ENCODE measurements at regions not wholly inside any gene's neighbourhood (a gene's known extent, or its start where the extent isn't known, plus 50 kb on each side); places are given as distances from the start of the nearest gene placed in this dataset.

DNA sequence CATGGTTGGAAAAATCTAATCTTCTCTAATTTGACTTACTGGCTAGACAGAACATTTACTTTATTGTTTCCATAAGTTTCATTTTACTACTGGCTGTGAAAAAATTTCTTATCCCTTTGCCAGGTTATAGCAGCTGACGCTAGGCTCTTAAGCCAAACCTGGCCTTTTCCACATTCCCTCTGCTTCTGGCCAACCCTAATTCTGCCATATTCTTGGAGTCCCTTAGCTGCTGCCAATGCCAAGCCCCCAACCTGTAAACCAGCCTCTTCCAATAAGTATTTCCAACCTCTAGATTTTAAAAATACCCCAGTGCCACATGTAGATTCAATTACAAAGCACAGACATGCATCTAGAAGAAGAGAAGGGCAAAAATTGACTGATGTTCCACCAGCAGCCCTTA lies 452.3 kb upstream of the MEX3C start:
- Histone ChIP-seq H2AFZ (ENCODE audit: low read depth, low read length) (no peak overlapping the region), H3K79me2 (ENCODE audit: insufficient read depth, low read length) (no peaks in the 10 kb centered on the region), H3K36me3 (ENCODE audit: insufficient read depth, low read length) (no peaks in the 10 kb centered on the region), H3K27ac (ENCODE audit: low read length) (no peak overlapping the region), H4K20me1 (ENCODE audit: insufficient read depth, low read length) (no peaks in the 10 kb centered on the region), H3K9me3 (ENCODE audit: insufficient read depth, low read length, severe bottlenecking) (no peaks in the 10 kb centered on the region), H3K4me3 (ENCODE audit: low read depth in 1 of 2, low read length in 2 of 2) (no peak overlapping the region), H3K9ac (ENCODE audit: low read depth, low read length) (no peak overlapping the region), H3K4me2 (ENCODE audit: insufficient read depth, low read length) (no peak overlapping the region), H3K27me3 (ENCODE audit: insufficient read depth, low read length, poor library complexity) (no peaks in the 10 kb centered on the region), H3K4me1 (ENCODE audit: insufficient read depth, low read length) (no peaks in the 10 kb centered on the region)
- no peak for ATAC-seq (ENCODE audit: insufficient read depth, low read depth)
- DNase-seq: no peak
- no peak for TF ChIP-seq EZH2 (IDR thresholded peaks at IDR 0.05; ENCODE audit: borderline replicate concordance, low read depth, low read length, severe bottlenecking)
- TF ChIP-seq, protein P1, sequence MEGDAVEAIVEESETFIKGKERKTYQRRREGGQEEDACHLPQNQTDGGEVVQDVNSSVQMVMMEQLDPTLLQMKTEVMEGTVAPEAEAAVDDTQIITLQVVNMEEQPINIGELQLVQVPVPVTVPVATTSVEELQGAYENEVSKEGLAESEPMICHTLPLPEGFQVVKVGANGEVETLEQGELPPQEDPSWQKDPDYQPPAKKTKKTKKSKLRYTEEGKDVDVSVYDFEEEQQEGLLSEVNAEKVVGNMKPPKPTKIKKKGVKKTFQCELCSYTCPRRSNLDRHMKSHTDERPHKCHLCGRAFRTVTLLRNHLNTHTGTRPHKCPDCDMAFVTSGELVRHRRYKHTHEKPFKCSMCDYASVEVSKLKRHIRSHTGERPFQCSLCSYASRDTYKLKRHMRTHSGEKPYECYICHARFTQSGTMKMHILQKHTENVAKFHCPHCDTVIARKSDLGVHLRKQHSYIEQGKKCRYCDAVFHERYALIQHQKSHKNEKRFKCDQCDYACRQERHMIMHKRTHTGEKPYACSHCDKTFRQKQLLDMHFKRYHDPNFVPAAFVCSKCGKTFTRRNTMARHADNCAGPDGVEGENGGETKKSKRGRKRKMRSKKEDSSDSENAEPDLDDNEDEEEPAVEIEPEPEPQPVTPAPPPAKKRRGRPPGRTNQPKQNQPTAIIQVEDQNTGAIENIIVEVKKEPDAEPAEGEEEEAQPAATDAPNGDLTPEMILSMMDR (IDR thresholded peaks at IDR 0.05; ENCODE audit: borderline replicate concordance, extremely low read depth, low read length, poor library complexity, severe bottlenecking): no peak

DNA sequence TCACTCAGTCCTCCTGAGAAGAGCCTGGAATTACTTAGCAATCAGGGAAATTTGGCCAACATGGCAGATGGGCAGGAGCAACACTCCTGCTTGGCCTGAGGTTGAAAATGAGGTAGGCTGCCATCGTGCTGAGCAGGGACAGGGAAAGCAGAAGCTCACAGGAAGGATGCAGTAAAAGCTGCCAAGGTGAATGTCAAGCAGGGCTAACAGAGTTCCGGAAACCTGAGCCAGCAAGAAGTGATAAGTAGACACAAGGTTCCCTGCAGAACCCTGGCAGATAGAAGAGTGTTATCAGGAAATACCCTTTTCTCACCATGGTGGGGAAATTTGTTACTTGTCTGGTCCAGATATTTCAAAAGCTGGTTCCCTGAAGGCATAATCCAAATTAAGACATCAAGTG lies 454.3 kb upstream of the MEX3C start:
- Histone ChIP-seq H3K4me3 (ENCODE audit: low read depth in 1 of 2, low read length in 2 of 2) (no peak overlapping the region), H3K9ac (ENCODE audit: low read depth, low read length) (no peak overlapping the region), H3K9me3 (ENCODE audit: insufficient read depth, low read length, severe bottlenecking) (no peaks in the 10 kb centered on the region), H3K36me3 (ENCODE audit: insufficient read depth, low read length) (no peaks in the 10 kb centered on the region), H3K27ac (ENCODE audit: low read length) (no peak overlapping the region), H2AFZ (ENCODE audit: low read depth, low read length) (no peak overlapping the region), H4K20me1 (ENCODE audit: insufficient read depth, low read length) (no peaks in the 10 kb centered on the region), H3K4me2 (ENCODE audit: insufficient read depth, low read length) (no peak overlapping the region), H3K27me3 (ENCODE audit: insufficient read depth, low read length, poor library complexity) (no peaks in the 10 kb centered on the region), H3K4me1 (ENCODE audit: insufficient read depth, low read length) (no peaks in the 10 kb centered on the region), H3K79me2 (ENCODE audit: insufficient read depth, low read length) (no peaks in the 10 kb centered on the region)
- DNase-seq (no peak), ATAC-seq (ENCODE audit: insufficient read depth, low read depth) (no peak)
- TF ChIP-seq EZH2 (IDR thresholded peaks at IDR 0.05; ENCODE audit: borderline replicate concordance, low read depth, low read length, severe bottlenecking): no peak
- TF ChIP-seq, protein P1 (IDR thresholded peaks at IDR 0.05; ENCODE audit: borderline replicate concordance, extremely low read depth, low read length, poor library complexity, severe bottlenecking): no peak

DNA sequence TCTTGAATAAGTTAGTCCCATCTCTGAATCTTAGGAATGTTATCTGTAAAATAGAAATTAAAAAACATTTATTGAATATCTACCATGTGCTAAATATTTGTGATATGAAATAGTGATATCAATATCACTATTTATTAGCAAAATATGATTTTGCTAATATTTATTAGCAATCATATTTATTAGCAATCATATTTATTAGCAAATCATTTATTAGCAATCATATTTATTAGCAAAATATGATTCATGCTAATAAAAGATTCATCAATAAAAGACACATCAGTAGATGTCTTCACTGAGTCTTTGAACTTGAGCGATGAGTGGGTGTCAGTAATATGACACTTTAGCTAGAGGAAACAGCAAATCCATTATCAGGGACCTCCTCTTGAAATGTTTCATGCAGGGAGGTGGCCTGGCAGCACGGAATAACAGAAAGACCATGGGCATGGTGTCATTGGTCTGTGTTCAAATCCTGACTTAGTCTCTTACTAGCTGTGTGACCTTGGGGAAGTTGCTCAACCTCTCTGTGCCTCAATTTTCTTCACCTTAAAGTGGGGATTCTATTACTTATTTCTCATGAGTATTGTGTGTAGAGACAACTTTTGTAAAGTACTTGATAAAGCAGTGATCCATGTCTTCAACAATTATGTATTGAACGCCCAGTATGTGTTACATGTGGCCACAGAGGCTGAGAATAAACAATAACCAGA lies 456.2 kb upstream of the MEX3C start:
- Histone ChIP-seq H3K27ac (ENCODE audit: low read length) (no peak overlapping the region), H4K20me1 (ENCODE audit: insufficient read depth, low read length) (no peaks in the 10 kb centered on the region), H3K4me1 (ENCODE audit: insufficient read depth, low read length) (no peaks in the 10 kb centered on the region), H2AFZ (ENCODE audit: low read depth, low read length) (no peak overlapping the region), H3K27me3 (ENCODE audit: insufficient read depth, low read length, poor library complexity) (no peaks in the 10 kb centered on the region), H3K4me3 (ENCODE audit: low read depth in 1 of 2, low read length in 2 of 2) (no peak overlapping the region), H3K36me3 (ENCODE audit: insufficient read depth, low read length) (no peaks in the 10 kb centered on the region), H3K9ac (ENCODE audit: low read depth, low read length) (no peak overlapping the region), H3K9me3 (ENCODE audit: insufficient read depth, low read length, severe bottlenecking) (no peaks in the 10 kb centered on the region), H3K4me2 (ENCODE audit: insufficient read depth, low read length) (no peak overlapping the region), H3K79me2 (ENCODE audit: insufficient read depth, low read length) (no peaks in the 10 kb centered on the region)
- TF ChIP-seq EZH2 (IDR thresholded peaks at IDR 0.05; ENCODE audit: borderline replicate concordance, low read depth, low read length, severe bottlenecking): no peak
- TF ChIP-seq, protein P1 (IDR thresholded peaks at IDR 0.05; ENCODE audit: borderline replicate concordance, extremely low read depth, low read length, poor library complexity, severe bottlenecking): no peak
- ATAC-seq (ENCODE audit: insufficient read depth, low read depth): no peak
- DNase-seq: no peak
